GM12872 (cell line): ENCODE measurements at regions not wholly inside any gene's neighbourhood (a gene's known extent, or its start where the extent isn't known, plus 50 kb on each side); places are given as distances from the start of the nearest gene placed in this dataset.

ENCODE experiments used
- CTCF ChIP-seq: IDR thresholded peaks from 3 replicates; pipeline ENCODE4 v1.5.1; 2011; ENCODE audit warnings: low read depth, mild to moderate bottlenecking, low read length, moderate library complexity; ENCODE audit not compliant: insufficient read depth

- TF ChIP-seq CTCF: no peak
Measured at GRCh38 chr16:85531516-85531915, 81.6 kb upstream of the GSE1 start.

GRCh38 chr16:85532147-85532546 lies 81.0 kb upstream of the GSE1 start:
- TF ChIP-seq CTCF: no peak

GRCh38 chr16:85534536-85535351 lies 78.4 kb upstream of the GSE1 start:
- no peak for TF ChIP-seq CTCF

GRCh38 chr16:85535352-85536072 lies 77.6 kb upstream of the GSE1 start:
- TF ChIP-seq CTCF: no peak

GRCh38 chr16:85536073-85536410 lies 77.1 kb upstream of the GSE1 start:
- TF ChIP-seq CTCF: no peak

- no peak for TF ChIP-seq CTCF
Measured at GRCh38 chr16:85536411-85537330, 76.5 kb upstream of the GSE1 start.

- TF ChIP-seq CTCF: no peak
Measured at GRCh38 chr16:85537331-85537788, 75.8 kb upstream of the GSE1 start.
